Activated T-cell treated with anti-CD3 and anti-CD28 coated beads, Interleukin-2, amount 50 U/mL, for 1 hour (primary cell): ENCODE measurements at regions not wholly inside any gene's neighbourhood (a gene's known extent, or its start where the extent isn't known, plus 50 kb on each side); places are given as distances from the start of the nearest gene placed in this dataset.
"Not testable (repeated sequence)": the region's sequence is repeated elsewhere in the genome, so short reads cannot be mapped to it uniquely, and the experiment has no call there.

Experiments
- DNase-seq: peaks from one replicate; pipeline ENCODE4 v3.0.0-alpha.2; 2020

GRCh38 chr2:198279026-198279425 is 474.6 kb downstream of the PLCL1 start:
- DNase-seq, result no peak

- no peak for DNase-seq
Observed at GRCh38 chr2:198277181-198277580, 472.8 kb downstream of the PLCL1 start.

GRCh38 chr2:198273660-198274059 is 469.3 kb downstream of the PLCL1 start:
- no peak for DNase-seq

- not testable (repeated sequence) for DNase-seq
Observed at GRCh38 chr2:198270157-198270556, 465.8 kb downstream of the PLCL1 start.

GRCh38 chr2:198268519-198268918 is 464.1 kb downstream of the PLCL1 start:
- DNase-seq, result no peak

GRCh38 chr2:198259496-198259895 is 455.1 kb downstream of the PLCL1 start:
- no peak for DNase-seq

- DNase-seq, result no peak
Observed at GRCh38 chr2:198254536-198255090, 450.2 kb downstream of the PLCL1 start.

- DNase-seq, result no peak
Observed at GRCh38 chr2:198253995-198254394, 449.6 kb downstream of the PLCL1 start.

- DNase-seq, result no peak
Observed at GRCh38 chr2:198252472-198252871, 448.1 kb downstream of the PLCL1 start.

GRCh38 chr2:198242093-198242492 is 437.7 kb downstream of the PLCL1 start:
- no peak for DNase-seq

- no peak for DNase-seq
Observed at GRCh38 chr2:198238429-198238828, 434.0 kb downstream of the PLCL1 start.

GRCh38 chr2:198236338-198236737 is 431.9 kb downstream of the PLCL1 start:
- no peak for DNase-seq

- DNase-seq, result no peak
Observed at GRCh38 chr2:198232281-198232680, 427.9 kb downstream of the PLCL1 start.

GRCh38 chr2:198231562-198231961 is 427.2 kb downstream of the PLCL1 start:
- DNase-seq, result no peak

- DNase-seq, result no peak
Observed at GRCh38 chr2:198220763-198221610, 416.6 kb downstream of the PLCL1 start.

GRCh38 chr2:198219292-198219691 is 414.9 kb downstream of the PLCL1 start:
- no peak for DNase-seq

GRCh38 chr2:198214114-198214596 is 409.8 kb downstream of the PLCL1 start:
- DNase-seq, result no peak

GRCh38 chr2:198213253-198213652 is 408.9 kb downstream of the PLCL1 start:
- no peak for DNase-seq

- no peak for DNase-seq
Observed at GRCh38 chr2:198211706-198212105, 407.3 kb downstream of the PLCL1 start.

- no peak for DNase-seq
Observed at GRCh38 chr2:198203336-198204069, 399.1 kb downstream of the PLCL1 start.
